Smooth muscle cell (in vitro differentiated cells): ENCODE measurements at regions not wholly inside any gene's neighbourhood (a gene's known extent, or its start where the extent isn't known, plus 50 kb on each side); places are given as distances from the start of the nearest gene placed in this dataset.

Experiments
- DNase-seq: peaks from one replicate; lab custom pipeline; 2025; ENCODE audit not compliant: unreplicated experiment; lab: John Stamatoyannopoulos, UW
- H2AFZ ChIP-seq: fragments of 200-600 bp; sonication (generic); 2 replicates; pipeline ENCODE4 v1.6.0; 2016; ENCODE audit warnings: antibody characterized with exemption, low read depth, mild to moderate bottlenecking
- H3F3A ChIP-seq: fragments of 200-600 bp; sonication (generic); 2 replicates; pipeline ENCODE4 v1.6.0; 2017; ENCODE audit warnings: antibody characterized with exemption, low read depth
- H3K27ac ChIP-seq: fragments of 200-600 bp; sonication (generic); 2 replicates; pipeline ENCODE4 v1.5.1; 2016; ENCODE audit warnings: low read depth, mild to moderate bottlenecking
- H3K27me3 ChIP-seq: fragments of 200-600 bp; sonication (generic); 2 replicates; pipeline ENCODE4 v1.6.1; 2016; ENCODE audit warnings: low read depth, mild to moderate bottlenecking
- H3K36me3 ChIP-seq: fragments of 200-600 bp; sonication (generic); 2 replicates; pipeline ENCODE4 v1.5.1; 2016; ENCODE audit warnings: low read depth
- H3K4me1 ChIP-seq: fragments of 200-600 bp; sonication (generic); 2 replicates; pipeline ENCODE4 v1.5.1; 2016; ENCODE audit warnings: low read depth
- H3K4me2 ChIP-seq: fragments of 200-600 bp; sonication (generic); 2 replicates; pipeline ENCODE4 v1.6.0; 2016; ENCODE audit warnings: mild to moderate bottlenecking
- H3K4me3 ChIP-seq: fragments of 200-600 bp; sonication (generic); 2 replicates; pipeline ENCODE4 v1.5.1; 2016; ENCODE audit warnings: mild to moderate bottlenecking
- H3K79me2 ChIP-seq: fragments of 200-600 bp; sonication (generic); 2 replicates; pipeline ENCODE4 v1.6.0; 2016; ENCODE audit warnings: low read depth, mild to moderate bottlenecking
- H3K9ac ChIP-seq: fragments of 200-600 bp; sonication (generic); 2 replicates; pipeline ENCODE4 v1.6.0; 2016; ENCODE audit warnings: low read depth
- H3K9me3 ChIP-seq: fragments of 200-600 bp; sonication (generic); replicated peaks from 2 replicates; pipeline ENCODE4 v1.5.1; 2016; ENCODE audit warnings: low read depth
- H4K20me1 ChIP-seq: fragments of 200-600 bp; sonication (generic); 2 replicates; pipeline ENCODE4 v1.6.0; 2016; ENCODE audit warnings: low read depth
- CTCF ChIP-seq: fragments of 200-600 bp; sonication (generic); IDR thresholded peaks from 2 replicates; pipeline ENCODE4 v1.5.1; 2017; ENCODE audit warnings: borderline replicate concordance, mild to moderate bottlenecking, antibody characterized with exemption; ENCODE audit not compliant: insufficient read depth, poor library complexity, severe bottlenecking
- WGBS: methylation state at CpG from one replicate; pipeline ENCODE4 v1.1.7; 2016; ENCODE audit warnings: low lambda C conversion rate; 5-methylcytosine and 5-hydroxymethylcytosine counted together

- H3K36me3 ChIP-seq, result no peaks in the 10 kb centered on the region
- no peak overlapping the region for H3K27ac ChIP-seq
- WGBS, result 41% methylated on average over 8 of the region's 8 CpGs
- H3K9me3 ChIP-seq, result no peaks in the 10 kb centered on the region
- peak overlapping the region; percentile 56 for H3K4me2 ChIP-seq
- no peak for TF ChIP-seq CTCF
- no peak overlapping the region for H2AFZ ChIP-seq
- no peaks in the 10 kb centered on the region for H3K79me2 ChIP-seq
- H4K20me1 ChIP-seq, result no peaks in the 10 kb centered on the region
- no peaks in the 10 kb centered on the region for H3F3A ChIP-seq
- no peaks in the 10 kb centered on the region for H3K4me1 ChIP-seq
- no peak for DNase-seq
- H3K27me3 ChIP-seq, result no peaks in the 10 kb centered on the region
- no peak overlapping the region for H3K9ac ChIP-seq
- H3K4me3 ChIP-seq, result no peak overlapping the region
Measured at GRCh38 chr2:37449761-37450296, 105.4 kb downstream of the QPCT start.

- no peak for TF ChIP-seq CTCF
- H3K79me2 ChIP-seq, result no peaks in the 10 kb centered on the region
- no peaks in the 10 kb centered on the region for H3K36me3 ChIP-seq
- H3K9ac ChIP-seq, result no peak overlapping the region
- no peak overlapping the region for H2AFZ ChIP-seq
- no peaks in the 10 kb centered on the region for H3K4me1 ChIP-seq
- H4K20me1 ChIP-seq, result no peaks in the 10 kb centered on the region
- H3K27me3 ChIP-seq, result no peaks in the 10 kb centered on the region
- H3F3A ChIP-seq, result no peaks in the 10 kb centered on the region
- H3K4me2 ChIP-seq, result no peak overlapping the region
- H3K27ac ChIP-seq, result no peak overlapping the region
- no peak for DNase-seq
- H3K9me3 ChIP-seq, result no peaks in the 10 kb centered on the region
- 87% methylated on average over 2 of the region's 2 CpGs for WGBS
- no peak overlapping the region for H3K4me3 ChIP-seq
Measured at GRCh38 chr2:37453027-37453426, 108.6 kb downstream of the QPCT start.

- Histone ChIP-seq H3K27ac (no peak overlapping the region), H2AFZ (no peak overlapping the region), H4K20me1 (no peaks in the 10 kb centered on the region), H3K9ac (no peak overlapping the region), H3K4me2 (no peak overlapping the region), H3K4me3 (no peak overlapping the region), H3K4me1 (peaks cover 7% of the 10 kb centered on the region), H3F3A (peaks cover 6% of the 10 kb centered on the region), H3K27me3 (no peaks in the 10 kb centered on the region), H3K36me3 (no peaks in the 10 kb centered on the region), H3K79me2 (no peaks in the 10 kb centered on the region), H3K9me3 (no peaks in the 10 kb centered on the region)
- 90% methylated on average over 5 of the region's 5 CpGs for whole genome bisulfite sequencing
- DNase-seq, result no peak
- no peak for TF ChIP-seq CTCF
Measured at GRCh38 chr2:37454851-37455762, 110.7 kb downstream of the QPCT start.
